ENCODE measurements at regions not wholly inside any gene's neighbourhood (a gene's known extent, or its start where the extent isn't known, plus 50 kb on each side); places are given as distances from the start of the nearest gene placed in this dataset.

GRCh38 chrX:34377645-34378044 is 245.5 kb upstream of the FAM47A start:
- TF ChIP-seq, protein P1, sequence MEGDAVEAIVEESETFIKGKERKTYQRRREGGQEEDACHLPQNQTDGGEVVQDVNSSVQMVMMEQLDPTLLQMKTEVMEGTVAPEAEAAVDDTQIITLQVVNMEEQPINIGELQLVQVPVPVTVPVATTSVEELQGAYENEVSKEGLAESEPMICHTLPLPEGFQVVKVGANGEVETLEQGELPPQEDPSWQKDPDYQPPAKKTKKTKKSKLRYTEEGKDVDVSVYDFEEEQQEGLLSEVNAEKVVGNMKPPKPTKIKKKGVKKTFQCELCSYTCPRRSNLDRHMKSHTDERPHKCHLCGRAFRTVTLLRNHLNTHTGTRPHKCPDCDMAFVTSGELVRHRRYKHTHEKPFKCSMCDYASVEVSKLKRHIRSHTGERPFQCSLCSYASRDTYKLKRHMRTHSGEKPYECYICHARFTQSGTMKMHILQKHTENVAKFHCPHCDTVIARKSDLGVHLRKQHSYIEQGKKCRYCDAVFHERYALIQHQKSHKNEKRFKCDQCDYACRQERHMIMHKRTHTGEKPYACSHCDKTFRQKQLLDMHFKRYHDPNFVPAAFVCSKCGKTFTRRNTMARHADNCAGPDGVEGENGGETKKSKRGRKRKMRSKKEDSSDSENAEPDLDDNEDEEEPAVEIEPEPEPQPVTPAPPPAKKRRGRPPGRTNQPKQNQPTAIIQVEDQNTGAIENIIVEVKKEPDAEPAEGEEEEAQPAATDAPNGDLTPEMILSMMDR (IDR thresholded peaks at IDR 0.05): no peak
- TF ChIP-seq POLR2A (IDR thresholded peaks at IDR 0.05): no peak
